ENCODE measurements at regions not wholly inside any gene's neighbourhood (a gene's known extent, or its start where the extent isn't known, plus 50 kb on each side); places are given as distances from the start of the nearest gene placed in this dataset.
"Not testable (repeated sequence)": the region's sequence is repeated elsewhere in the genome, so short reads cannot be mapped to it uniquely, and the experiment has no call there.

DNA sequence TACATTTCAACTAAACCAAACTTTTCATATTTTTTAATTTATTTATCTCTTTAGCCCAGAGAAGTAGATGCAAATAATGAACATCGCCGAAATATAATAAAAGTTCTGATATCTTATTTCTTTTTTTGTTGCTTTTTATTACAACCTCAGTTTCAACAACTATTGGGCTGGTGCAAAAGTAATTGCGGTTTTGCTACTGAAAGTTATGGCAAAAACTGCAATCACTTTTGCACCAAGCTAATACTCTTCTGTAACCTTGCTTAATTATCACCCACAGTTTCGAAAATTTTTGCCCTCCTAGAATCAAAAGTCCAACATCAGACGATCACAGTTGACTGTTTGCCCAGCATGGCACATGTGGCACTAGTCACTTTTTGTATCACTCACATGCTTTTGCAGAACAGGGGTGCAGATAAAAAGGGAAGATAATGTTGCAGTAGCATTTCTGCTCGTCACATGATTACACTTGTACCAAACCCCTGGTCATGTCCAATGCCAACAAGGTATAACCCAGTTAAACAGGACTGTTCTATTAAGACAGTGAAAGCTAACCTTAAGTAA is 242.4 kb upstream of the GALNT5 start:
- no peak for ATAC-seq
- H3K9me3 Mint-ChIP-seq = peaks cover 10% of the 10 kb centered on the region; the same call in 1 of the 2 replicates

DNA sequence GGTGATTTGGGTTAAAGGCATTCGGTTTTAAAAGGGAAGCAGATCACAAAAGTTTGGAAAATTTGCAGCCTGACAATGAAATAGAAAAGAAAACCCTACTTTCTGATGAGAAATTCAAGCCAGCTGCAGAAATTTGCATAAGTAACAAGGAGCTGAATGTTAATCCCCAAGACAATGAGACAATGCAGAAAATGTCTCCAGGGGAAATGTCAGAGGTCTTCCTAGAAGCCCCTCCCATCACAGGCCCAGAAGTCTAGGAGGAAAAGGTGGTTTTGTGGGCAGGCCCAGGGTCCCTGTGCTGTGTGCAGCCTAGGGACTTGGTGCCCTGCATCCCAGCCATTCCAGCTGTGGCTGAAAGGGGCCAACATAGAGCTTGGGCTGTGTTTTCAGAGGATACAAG is 234.2 kb upstream of the GALNT5 start:
- H3K36me3 Mint-ChIP-seq = peaks cover 32% of the 10 kb centered on the region
- POLR2A ChIA-PET; CTCF ChIA-PET; H3K4me3 Mint-ChIP-seq; DNase-seq (ENCODE audit: low spot score); H3K27me3 Mint-ChIP-seq (ENCODE audit: low read depth); ATAC-seq; H3K27ac Mint-ChIP-seq: not testable (repeated sequence)
- peaks cover 43% of the 10 kb centered on the region for H3K9me3 Mint-ChIP-seq
- H3K4me1 Mint-ChIP-seq = peaks cover 12% of the 10 kb centered on the region

More for the DNA sequence above, 242.4 kb upstream of the GALNT5 start:
- TF ChIP-seq, protein P1, sequence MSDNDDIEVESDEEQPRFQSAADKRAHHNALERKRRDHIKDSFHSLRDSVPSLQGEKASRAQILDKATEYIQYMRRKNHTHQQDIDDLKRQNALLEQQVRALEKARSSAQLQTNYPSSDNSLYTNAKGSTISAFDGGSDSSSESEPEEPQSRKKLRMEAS (CRISPR knock-in tag; IDR thresholded peaks at IDR 0.05) = no peak
- no peak for TF ChIP-seq NR2C2 (CRISPR knock-in tag; IDR thresholded peaks at IDR 0.05)
- TF ChIP-seq, protein P2, sequence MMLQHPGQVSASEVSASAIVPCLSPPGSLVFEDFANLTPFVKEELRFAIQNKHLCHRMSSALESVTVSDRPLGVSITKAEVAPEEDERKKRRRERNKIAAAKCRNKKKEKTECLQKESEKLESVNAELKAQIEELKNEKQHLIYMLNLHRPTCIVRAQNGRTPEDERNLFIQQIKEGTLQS (CRISPR knock-in tag; conservative IDR thresholded peaks at IDR 0.05) = no peak
- TF ChIP-seq, protein P3, sequence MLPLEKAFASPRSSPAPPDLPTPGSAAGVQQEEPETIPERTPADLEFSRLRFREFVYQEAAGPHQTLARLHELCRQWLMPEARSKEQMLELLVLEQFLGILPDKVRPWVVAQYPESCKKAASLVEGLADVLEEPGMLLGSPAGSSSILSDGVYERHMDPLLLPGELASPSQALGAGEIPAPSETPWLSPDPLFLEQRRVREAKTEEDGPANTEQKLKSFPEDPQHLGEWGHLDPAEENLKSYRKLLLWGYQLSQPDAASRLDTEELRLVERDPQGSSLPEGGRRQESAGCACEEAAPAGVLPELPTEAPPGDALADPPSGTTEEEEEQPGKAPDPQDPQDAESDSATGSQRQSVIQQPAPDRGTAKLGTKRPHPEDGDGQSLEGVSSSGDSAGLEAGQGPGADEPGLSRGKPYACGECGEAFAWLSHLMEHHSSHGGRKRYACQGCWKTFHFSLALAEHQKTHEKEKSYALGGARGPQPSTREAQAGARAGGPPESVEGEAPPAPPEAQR (CRISPR knock-in tag; IDR thresholded peaks at IDR 0.05) = no peak
- no peak for TF ChIP-seq IRF2 (CRISPR knock-in tag; IDR thresholded peaks at IDR 0.05; ENCODE audit: borderline replicate concordance, low read depth)
- ChIA-PET CTCF (no interaction called here), POLR2A (no interaction called here)
- Mint-ChIP-seq H3K4me1 (no peaks in the 10 kb centered on the region), H3K27me3 (ENCODE audit: low read depth) (no peaks in the 10 kb centered on the region), H3K4me3 (no peak overlapping the region), H3K36me3 (no peaks in the 10 kb centered on the region), H3K27ac (no peak overlapping the region)
- no peak for DNase-seq (ENCODE audit: low spot score)

DNA sequence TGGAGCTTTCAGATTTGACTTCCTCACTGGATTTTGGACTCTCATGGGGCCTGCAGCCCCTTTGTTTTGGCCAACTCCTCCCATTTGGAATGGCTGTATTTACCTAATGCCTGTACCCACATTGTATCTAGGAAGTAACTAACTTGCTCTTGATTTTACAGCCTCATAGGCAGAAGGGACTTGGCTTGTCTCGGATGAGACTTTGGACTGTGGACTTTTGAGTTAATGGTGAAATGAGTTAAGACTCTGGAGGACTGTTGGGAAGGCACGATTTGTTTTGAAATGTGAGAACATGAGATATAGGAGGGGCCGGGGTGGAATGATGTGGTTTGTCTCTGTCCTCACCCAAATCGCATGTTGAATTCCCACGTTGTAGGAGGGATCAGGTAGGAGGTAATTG is 233.4 kb upstream of the GALNT5 start:
- peaks cover 12% of the 10 kb centered on the region for H3K4me1 Mint-ChIP-seq
- POLR2A ChIA-PET = no interaction called here
- TF ChIP-seq ZNF317 (CRISPR knock-in tag; IDR thresholded peaks at IDR 0.05; ENCODE audit: borderline replicate concordance, low read depth) (no peak), SMAD3 (CRISPR knock-in tag; IDR thresholded peaks at IDR 0.05; ENCODE audit: borderline replicate concordance) (no peak), IRF2 (CRISPR knock-in tag; IDR thresholded peaks at IDR 0.05; ENCODE audit: borderline replicate concordance, low read depth) (no peak), ZNF416 (CRISPR knock-in tag; IDR thresholded peaks at IDR 0.05) (no peak), ZNF671 (CRISPR knock-in tag; IDR thresholded peaks at IDR 0.05) (no peak), JAZF1 (CRISPR knock-in tag; IDR thresholded peaks at IDR 0.05) (no peak)
- TF ChIP-seq, protein P4, sequence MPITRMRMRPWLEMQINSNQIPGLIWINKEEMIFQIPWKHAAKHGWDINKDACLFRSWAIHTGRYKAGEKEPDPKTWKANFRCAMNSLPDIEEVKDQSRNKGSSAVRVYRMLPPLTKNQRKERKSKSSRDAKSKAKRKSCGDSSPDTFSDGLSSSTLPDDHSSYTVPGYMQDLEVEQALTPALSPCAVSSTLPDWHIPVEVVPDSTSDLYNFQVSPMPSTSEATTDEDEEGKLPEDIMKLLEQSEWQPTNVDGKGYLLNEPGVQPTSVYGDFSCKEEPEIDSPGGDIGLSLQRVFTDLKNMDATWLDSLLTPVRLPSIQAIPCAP (CRISPR knock-in tag; IDR thresholded peaks at IDR 0.05) = no peak
- TF ChIP-seq, protein P5, sequence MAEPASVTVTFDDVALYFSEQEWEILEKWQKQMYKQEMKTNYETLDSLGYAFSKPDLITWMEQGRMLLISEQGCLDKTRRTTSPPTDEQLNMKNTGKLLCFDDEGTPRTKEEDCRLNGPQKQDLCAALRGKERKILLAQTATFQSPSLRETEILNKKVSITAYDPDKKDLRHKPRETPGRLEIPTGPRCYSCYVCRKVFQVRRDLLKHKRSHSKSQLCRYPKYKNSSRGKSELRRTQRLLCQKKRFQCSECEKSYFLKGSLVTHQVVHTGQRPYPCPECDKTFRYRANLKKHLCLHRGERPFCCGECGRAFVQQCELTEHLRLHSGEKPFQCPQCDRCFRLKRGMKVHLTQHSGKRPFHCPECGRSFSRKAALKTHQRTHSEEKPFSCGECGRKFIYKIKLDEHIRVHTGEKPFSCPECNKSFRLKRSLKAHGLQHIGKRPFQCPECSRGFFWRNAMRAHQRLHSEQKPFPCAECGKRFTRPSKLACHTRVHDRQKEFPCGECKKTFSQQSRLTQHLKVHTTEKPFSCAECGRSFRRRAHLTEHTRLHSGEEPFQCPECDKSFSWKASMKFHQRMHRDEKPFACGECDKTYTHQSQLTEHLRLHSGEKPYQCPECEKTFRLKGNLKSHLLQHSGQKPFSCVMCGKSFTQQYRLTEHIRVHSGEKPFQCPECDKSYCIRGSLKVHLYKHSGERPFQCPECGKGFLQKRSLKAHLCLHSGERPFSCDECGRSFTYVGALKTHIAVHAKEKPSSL (CRISPR knock-in tag; conservative IDR thresholded peaks at IDR 0.05) = no peak
- TF ChIP-seq, protein P6, sequence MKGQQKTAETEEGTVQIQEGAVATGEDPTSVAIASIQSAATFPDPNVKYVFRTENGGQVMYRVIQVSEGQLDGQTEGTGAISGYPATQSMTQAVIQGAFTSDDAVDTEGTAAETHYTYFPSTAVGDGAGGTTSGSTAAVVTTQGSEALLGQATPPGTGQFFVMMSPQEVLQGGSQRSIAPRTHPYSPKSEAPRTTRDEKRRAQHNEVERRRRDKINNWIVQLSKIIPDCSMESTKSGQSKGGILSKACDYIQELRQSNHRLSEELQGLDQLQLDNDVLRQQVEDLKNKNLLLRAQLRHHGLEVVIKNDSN (CRISPR knock-in tag; IDR thresholded peaks at IDR 0.05) = no peak
- TF ChIP-seq, protein P7, sequence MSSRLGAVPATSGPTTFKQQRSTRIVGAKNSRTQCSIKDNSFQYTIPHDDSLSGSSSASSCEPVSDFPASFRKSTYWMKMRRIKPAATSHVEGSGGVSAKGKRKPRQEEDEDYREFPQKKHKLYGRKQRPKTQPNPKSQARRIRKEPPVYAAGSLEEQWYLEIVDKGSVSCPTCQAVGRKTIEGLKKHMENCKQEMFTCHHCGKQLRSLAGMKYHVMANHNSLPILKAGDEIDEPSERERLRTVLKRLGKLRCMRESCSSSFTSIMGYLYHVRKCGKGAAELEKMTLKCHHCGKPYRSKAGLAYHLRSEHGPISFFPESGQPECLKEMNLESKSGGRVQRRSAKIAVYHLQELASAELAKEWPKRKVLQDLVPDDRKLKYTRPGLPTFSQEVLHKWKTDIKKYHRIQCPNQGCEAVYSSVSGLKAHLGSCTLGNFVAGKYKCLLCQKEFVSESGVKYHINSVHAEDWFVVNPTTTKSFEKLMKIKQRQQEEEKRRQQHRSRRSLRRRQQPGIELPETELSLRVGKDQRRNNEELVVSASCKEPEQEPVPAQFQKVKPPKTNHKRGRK (CRISPR knock-in tag; IDR thresholded peaks at IDR 0.05; ENCODE audit: borderline replicate concordance) = no peak
- TF ChIP-seq, protein P8, sequence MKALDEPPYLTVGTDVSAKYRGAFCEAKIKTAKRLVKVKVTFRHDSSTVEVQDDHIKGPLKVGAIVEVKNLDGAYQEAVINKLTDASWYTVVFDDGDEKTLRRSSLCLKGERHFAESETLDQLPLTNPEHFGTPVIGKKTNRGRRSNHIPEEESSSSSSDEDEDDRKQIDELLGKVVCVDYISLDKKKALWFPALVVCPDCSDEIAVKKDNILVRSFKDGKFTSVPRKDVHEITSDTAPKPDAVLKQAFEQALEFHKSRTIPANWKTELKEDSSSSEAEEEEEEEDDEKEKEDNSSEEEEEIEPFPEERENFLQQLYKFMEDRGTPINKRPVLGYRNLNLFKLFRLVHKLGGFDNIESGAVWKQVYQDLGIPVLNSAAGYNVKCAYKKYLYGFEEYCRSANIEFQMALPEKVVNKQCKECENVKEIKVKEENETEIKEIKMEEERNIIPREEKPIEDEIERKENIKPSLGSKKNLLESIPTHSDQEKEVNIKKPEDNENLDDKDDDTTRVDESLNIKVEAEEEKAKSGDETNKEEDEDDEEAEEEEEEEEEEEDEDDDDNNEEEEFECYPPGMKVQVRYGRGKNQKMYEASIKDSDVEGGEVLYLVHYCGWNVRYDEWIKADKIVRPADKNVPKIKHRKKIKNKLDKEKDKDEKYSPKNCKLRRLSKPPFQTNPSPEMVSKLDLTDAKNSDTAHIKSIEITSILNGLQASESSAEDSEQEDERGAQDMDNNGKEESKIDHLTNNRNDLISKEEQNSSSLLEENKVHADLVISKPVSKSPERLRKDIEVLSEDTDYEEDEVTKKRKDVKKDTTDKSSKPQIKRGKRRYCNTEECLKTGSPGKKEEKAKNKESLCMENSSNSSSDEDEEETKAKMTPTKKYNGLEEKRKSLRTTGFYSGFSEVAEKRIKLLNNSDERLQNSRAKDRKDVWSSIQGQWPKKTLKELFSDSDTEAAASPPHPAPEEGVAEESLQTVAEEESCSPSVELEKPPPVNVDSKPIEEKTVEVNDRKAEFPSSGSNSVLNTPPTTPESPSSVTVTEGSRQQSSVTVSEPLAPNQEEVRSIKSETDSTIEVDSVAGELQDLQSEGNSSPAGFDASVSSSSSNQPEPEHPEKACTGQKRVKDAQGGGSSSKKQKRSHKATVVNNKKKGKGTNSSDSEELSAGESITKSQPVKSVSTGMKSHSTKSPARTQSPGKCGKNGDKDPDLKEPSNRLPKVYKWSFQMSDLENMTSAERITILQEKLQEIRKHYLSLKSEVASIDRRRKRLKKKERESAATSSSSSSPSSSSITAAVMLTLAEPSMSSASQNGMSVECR (CRISPR knock-in tag; IDR thresholded peaks at IDR 0.05; ENCODE audit: borderline replicate concordance) = no peak
- TF ChIP-seq, protein P9, sequence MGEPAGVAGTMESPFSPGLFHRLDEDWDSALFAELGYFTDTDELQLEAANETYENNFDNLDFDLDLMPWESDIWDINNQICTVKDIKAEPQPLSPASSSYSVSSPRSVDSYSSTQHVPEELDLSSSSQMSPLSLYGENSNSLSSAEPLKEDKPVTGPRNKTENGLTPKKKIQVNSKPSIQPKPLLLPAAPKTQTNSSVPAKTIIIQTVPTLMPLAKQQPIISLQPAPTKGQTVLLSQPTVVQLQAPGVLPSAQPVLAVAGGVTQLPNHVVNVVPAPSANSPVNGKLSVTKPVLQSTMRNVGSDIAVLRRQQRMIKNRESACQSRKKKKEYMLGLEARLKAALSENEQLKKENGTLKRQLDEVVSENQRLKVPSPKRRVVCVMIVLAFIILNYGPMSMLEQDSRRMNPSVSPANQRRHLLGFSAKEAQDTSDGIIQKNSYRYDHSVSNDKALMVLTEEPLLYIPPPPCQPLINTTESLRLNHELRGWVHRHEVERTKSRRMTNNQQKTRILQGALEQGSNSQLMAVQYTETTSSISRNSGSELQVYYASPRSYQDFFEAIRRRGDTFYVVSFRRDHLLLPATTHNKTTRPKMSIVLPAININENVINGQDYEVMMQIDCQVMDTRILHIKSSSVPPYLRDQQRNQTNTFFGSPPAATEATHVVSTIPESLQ (CRISPR knock-in tag; IDR thresholded peaks at IDR 0.05) = no peak

More for the DNA sequence above, 233.4 kb upstream of the GALNT5 start:
- Mint-ChIP-seq H3K27ac (no peak overlapping the region), H3K4me3 (no peak overlapping the region), H3K36me3 (peaks cover 32% of the 10 kb centered on the region), H3K27me3 (ENCODE audit: low read depth) (no peaks in the 10 kb centered on the region), H3K9me3 (peaks cover 43% of the 10 kb centered on the region)
- CTCF ChIA-PET = no interaction called here
- ATAC-seq = no peak
- no peak for DNase-seq (ENCODE audit: low spot score)
